CD4-positive, alpha-beta T cell treated with Interleukin-15 for 4 hours (primary cell): ENCODE measurements at regions not wholly inside any gene's neighbourhood (a gene's known extent, or its start where the extent isn't known, plus 50 kb on each side); places are given as distances from the start of the nearest gene placed in this dataset.
"Not testable (repeated sequence)": the region's sequence is repeated elsewhere in the genome, so short reads cannot be mapped to it uniquely, and the experiment has no call there.

Experiments used
- DNase-seq: peaks from one replicate; pipeline ENCODE4 v3.0.0-alpha.2; 2020; ENCODE audit warnings: low spot score

DNA sequence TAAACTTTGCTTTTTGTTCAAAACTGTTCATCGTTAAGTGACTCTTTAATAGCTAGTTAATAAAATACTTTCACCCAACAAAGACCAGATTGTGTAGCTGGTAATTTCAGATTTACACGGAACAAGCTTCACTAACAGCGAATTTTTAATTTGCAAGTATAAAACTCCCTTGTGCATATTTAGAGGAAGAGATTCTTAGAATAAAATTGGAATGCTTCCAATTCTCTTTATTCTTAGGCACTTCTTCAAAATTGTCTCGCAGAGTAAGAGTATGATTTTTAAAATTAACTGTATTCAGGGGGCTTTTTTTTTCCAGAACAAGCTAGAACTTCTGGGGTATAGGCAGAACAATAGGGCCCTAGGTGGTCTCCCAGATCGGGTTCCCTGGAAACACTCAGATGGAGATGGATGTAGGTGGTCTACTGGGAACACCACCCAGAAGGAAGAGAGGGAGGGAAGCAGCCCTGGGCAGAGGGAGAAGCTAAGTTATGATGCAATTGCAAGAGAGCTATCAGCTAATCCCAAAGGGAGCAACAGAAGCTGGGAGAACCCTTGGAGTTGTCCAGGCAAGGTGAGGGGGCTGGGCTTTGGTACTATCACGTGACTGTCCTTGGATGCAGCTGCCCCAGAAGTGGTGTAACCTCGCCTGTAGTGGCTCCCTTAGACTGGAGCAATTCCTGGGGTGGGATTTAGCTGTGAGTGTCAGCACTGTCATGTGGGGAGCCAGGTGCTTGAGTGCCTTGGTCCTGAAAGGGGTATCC lies 151.7 kb upstream of the ASB18 start:
- DNase-seq, result no peak

DNA sequence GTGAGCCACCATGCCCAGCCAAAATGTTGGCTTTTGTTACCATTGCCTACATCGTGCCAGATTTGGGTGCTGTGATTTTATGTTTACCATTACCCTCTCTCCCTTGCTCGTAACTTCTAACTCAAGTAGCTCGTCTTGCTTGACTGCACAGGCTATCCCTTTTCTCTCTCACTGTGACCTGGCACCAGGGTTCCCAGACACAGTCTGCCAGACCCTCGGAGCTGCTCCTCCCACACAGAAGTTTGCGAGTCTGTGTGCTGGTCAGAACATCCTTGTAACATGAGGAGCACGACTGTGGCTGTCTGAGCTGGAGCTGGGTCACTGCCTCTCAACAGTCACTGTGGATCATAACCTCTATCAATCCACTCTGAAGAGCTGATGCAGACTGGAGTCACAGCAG lies 152.5 kb upstream of the ACKR3 start:
- no peak for DNase-seq

DNA sequence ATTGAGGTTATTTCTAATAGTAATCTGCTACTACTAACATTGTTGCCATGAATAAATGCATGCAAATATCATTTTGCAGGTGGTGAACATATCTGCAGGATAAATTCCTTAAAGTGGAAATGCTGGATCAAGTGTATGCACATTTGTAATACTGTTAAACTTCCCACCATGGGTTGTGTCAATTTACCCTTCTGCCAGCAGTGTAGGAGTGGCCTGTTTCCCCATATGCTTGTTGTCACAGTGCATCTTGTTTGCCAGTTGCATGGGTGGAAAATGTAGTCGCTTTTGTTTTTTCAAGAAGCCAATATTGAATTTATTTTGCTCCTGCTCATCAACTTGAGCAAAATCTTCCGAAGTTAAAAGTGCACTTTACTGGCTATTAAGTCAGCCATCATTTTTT lies 139.0 kb upstream of the ACKR3 start:
- no peak for DNase-seq

DNA sequence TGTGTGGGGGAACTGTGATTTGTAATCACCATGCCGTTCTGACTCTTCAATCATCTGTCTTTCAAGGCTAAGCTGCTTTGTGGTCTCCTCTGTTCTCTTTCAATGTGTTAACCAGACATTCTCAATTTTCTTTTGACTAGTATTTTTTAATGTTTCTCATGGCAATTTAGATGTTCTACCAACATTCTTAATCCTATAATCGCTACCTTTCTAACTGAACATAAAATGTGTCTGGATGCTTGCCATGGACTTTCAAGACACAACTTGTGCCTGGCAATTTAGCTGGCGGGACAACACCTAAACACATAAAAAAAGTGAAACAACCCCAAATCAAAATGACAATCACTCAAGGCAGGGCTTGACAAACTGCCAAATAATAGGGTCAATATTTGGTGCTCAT lies 135.0 kb upstream of the ACKR3 start:
- DNase-seq, result no peak

DNA sequence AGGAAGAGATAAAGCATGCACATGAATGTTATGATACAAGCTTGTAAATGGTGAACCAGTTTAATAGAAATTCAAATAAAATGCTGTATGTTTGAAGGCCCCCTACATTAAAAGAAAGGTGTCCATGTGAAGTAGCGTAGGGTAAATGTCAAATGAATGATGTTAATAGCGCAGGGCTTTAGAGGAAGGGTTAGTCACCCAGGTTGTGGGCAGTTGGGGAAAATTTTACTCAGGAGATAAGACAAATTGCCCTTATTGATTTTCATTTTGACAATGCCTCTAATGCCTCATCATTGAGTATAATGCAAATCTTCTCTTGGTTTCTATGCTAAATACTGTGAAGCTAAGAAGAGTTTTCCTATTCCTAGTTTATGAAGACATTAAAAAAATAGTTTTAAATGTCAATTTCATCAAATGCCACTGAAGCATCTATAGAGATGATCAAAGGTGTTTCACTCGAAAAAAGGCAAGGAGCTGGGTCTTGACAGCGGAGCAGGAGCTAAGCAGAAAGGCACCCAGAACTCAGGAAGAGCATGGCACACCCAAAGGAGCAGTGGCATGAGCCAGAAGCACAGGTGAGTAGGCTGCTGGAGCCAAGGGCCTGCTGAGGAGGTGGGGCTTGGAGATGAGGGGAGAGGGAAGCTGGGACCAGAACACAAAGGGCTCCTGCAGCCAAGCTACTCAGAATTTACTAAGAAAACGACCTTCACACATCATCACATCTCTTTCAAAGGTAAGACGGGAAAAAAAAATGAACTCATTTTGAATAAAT lies 129.3 kb upstream of the ACKR3 start:
- no peak for DNase-seq

DNA sequence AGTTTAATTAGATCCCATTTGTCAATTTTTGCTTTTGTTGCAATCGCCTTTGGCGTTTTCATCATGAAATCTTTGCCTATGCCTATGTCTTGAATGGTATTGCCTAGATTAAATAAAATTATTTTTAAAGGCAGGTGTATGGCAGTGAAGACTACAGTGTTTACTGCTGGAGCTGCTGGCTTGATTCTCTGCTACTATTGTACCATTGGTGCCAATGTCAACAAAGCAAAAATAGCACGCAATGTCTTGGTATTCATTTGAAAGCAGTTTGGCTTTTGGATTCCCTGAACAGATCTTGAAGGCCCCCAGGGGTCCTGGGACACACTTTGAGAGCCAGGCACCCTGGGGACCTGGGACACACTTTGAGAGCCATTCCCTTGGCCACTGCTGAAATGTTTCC lies 125.4 kb upstream of the ACKR3 start:
- no peak for DNase-seq

DNA sequence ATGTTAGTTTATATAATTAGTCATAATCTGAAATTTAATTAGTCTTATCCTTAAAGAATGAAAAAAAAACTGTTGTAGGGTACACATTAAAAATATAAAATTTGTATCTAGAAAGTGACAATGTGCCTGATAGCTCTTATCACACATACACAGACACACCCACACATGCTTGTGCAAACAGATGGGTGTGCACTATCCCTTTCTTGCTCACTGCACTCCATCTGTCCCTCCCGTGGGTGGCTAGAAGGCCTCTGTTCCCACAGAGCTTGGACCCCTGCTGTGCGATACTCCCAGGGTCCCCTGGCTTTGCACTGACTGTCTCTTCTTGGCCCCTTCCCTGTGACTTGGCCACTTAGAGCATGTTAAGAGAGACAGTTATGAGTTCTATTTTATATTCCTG lies 123.9 kb upstream of the ACKR3 start:
- no peak for DNase-seq

DNA sequence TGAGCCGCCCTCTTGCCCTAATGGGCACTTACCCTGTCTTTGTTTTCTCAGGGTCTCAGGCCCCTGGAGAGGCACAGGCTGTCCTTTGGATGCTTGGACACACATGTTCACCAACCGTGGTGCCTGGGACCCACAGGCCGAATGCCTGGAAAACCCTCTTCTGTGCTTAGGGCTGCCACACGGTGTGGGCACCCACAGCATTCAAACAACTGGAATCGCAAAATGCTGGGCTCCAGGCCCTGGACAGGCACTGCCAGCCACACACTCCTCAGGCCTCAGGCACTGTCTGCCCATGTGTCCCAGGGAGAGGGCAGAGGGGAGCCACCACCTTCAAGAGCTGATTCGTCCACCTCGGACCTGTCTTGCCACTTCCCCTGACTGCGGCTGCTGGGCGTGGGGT lies 123.1 kb upstream of the ACKR3 start:
- no peak for DNase-seq

DNA sequence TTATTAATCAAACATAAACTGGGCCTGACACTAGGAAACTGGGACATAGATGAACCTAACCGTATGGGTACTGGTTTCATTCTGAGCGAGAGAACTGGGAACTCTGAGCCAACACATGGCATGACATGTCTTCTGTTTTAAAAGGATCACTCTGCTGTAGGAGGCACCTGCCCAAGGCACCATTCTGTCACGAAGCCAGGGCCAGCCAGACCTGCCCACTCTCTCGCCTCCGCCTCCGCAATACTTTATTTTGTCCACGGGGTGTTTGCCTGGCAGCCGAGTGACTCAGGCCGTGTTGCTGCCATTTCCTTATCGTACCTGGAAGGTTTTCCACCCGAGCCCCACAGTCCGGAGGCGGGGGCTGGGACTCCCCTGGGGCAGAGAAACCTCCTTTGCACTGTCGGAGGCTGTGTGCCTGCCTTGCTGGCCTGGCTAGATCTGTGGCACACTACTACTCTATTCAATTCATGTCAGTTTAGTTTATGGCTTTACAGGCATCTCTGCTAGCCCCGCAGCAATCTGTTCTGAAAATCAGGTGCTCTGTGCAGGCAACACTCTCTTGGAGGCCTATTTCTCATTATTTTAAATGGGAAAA lies 120.4 kb upstream of the ACKR3 start:
- DNase-seq, result no peak

DNA sequence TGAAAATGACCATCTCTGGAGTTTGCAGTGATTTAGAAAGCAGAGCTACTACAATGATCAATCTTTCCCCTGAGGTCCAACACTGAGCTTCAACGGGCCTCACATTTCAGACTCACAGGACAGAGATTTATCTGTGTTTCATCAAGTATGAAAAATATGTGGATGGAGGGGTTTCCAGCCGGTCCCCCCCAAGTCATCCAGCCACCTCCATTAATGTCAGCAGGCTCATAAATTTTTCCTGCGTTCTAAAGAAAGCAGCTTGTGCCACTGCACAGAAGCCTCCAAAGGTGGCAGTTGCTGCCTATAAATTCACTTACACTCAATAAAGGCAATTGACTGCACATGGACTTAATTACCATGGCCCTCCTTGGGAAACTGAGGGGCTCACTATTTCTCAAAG lies 117.4 kb upstream of the ACKR3 start:
- no peak for DNase-seq

DNA sequence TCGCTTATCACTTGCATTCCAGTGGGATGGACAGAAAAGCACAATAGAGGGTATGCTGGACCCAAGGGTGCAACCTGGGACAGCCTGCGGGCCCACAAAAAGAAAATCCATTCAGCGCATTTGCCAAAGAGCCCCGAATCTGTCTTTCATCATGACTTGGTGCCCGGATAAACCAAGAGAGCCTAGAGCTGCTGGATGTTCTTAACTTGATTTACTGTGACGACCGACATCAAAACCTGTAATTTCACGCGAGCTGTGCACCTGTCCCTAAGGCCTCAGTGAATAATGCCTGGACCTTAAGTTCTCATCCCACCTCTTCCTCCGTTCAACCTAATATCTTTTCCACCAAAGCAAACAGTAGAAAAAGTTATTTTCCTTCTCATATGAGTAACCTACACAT lies 115.5 kb upstream of the ACKR3 start:
- no peak for DNase-seq

DNA sequence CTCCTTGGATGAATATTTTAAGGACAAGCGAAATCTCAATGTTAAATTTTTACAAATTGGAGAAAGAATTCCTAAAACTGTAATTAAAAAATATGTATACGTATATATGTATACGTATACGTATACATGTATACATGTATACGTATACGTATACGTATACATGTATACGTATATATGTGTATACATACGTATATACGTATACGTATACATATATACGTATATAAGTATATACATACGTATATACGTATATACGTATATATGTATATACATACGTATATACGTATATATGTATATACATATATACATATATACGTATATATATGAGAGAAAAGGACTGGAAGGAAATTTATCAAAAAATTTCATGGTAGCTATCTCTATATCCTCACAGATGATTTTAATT lies 110.2 kb upstream of the ACKR3 start:
- no peak for DNase-seq

DNA sequence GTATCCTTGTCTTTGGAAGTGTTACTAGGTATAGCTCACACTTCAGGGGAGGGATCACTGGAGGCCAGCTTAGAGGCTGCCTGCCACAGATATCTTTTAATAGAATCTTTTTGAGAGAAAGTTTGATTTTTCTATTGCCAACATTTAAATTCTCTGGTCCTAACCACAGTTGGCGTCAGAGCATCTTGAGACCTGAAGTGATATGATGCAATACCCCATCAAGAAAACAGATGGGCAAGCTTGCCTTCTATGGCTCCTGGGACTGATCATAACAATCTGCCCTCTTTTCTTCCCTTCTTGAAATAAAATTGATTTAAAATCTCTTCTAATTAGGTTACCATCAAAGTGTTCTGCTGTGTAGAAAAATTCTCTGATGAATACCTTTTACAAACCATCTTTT lies 105.5 kb upstream of the ACKR3 start:
- DNase-seq, result no peak

DNA sequence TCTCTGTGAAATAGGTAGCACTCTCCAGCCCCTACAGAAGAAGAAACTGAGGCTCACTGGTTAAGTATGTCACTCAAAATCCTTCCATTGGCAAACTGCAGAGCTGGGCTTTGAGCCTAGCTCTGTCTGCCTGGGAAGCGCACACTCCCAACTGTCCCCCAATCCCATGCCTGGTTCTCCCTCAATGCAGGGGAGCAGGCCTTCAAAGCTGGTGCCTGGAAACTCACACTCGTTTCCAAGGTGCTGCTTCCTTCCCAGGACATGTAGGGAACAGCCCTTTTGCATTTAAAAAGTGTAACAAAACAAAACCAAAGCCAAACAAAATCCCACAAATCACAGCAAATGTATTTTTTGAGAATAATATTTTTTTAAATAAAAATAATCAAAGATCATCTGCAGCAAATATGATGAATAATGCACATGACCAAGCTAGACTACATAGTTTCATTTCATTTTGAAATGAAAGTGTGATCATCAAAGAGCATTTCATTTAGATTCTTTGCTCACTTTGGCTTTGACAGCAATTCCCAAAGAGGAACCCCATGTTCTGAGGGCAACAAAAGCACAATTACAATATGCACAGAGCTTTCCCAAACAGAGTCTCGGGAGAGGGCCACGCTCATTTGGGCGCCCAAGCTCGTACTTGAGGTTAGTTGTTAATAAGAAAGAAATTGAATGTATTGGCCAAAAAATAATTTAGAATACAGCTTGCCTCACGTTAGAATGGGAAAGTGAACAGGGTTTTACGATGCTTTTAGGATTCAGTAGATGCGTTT lies 96.7 kb upstream of the ACKR3 start:
- no peak for DNase-seq

DNA sequence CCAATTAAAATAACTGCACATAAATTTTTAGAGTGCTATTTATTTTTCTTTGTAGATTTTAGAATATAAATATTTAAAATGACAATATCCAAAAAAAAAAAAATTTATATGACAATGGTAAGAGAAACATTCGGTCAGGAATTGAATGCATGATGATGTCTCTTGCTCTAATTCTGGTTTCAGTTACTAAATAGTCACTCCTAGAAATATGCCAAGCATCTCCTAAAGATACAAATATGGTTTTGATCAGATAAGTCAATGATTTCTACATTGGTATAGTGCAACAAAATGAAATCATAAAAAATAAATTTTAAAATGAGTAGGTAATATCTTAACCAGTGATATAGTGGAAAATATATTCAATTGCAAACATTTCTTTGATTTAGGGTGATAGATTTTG lies 95.9 kb upstream of the ACKR3 start:
- DNase-seq, result no peak

DNA sequence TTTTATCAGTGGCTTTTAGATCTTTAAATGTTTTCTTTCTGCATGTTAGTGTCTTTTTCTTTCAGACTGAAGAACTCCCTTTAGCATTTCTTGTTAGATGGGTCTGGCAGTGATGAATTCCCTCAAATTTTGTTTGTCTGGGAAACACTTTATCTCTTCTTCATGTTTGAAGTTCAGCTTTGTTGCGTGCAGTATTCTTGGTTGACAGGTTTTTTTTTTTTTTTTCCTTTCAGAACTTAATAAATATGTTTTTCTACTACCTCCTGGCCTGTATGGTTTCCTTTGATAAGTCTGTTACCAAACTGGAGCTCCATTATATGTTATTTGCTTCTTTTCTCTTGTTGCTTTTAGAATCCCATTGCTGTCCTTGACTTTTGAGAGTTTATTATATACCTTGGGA lies 89.8 kb upstream of the ACKR3 start:
- no peak for DNase-seq

DNA sequence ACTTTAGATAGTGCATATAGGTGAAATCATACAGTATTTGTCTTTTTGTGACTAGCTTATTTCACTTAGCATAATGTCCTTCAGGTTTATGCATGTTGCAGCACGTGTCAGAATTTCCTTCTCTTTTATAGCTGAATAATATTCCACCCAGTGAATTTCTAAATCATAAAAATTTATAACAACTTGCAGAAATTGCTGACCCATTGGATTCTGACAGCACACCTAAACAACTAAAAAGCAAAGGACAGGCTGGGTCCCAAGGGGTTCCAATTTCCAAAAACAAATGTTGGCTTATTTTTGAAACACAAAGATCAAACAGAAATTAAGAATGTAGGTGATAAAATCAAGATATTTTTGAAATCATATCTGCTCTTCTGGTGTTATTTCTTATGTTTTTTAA lies 86.5 kb upstream of the ACKR3 start:
- no peak for DNase-seq

DNA sequence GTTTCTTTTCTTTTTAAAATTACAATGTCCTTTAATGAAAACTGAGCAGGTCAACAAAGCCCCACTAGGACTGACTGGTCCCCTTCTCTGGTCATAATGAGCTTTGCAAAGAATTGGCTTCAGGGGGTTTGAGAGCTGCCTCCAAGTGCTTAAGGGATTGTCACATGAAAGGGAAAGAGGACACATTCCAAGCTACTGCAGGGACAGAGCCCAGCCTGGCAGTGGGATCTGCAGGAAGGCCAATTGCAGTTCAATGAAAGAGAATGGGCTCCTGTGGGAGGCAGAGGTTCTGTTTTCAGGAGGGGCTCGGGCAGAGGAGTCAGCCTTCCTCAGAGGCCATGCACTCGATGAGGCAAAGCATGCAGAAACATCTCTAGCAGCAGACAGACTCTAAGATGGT lies 84.1 kb upstream of the ACKR3 start:
- DNase-seq, result no peak

DNA sequence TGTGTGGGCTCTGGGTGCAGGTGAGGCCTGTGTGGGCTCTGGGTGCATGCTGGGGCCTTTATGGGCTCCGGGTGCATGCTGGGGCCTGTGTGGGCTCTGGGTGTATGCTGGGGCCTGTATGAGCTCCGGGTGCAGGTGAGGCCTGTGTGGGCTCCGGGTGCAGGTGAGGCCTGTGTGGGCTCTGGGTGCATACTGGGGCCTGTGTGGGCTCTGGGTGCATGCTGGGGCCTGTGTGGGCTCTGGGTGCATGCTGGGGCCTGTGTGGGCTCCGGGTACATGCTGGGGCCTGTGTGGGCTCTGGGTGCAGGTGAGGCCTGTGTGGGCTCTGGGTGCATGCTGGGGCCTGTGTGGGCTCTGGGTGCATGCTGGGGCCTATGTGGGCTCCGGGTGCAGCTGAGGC lies 80.5 kb upstream of the ACKR3 start:
- not testable (repeated sequence) for DNase-seq

DNA sequence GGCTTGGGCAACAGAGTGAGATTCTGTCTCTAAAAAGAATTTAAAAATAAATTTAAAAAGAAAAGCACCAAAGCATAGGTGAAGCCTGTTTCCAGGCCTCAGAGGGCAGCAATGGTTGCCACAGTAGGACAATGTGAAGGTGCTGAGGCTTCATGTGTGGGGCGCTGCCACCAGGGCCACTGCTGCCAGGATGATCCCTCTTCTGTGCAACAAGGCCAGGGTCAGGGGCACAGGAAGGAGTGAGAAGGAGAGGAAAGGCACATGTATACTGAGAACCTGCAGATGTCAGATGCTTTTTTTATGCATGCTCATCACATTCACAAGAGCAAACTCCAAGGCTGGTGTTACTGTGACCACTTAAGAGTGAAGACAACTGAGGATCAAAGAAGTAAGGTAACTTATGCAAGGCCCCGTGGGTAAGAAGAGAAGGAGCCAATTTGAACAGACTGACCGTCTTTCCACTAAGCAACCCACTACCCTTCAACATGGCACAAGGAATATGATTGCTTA lies 79.7 kb upstream of the ACKR3 start:
- DNase-seq, result no peak

DNA sequence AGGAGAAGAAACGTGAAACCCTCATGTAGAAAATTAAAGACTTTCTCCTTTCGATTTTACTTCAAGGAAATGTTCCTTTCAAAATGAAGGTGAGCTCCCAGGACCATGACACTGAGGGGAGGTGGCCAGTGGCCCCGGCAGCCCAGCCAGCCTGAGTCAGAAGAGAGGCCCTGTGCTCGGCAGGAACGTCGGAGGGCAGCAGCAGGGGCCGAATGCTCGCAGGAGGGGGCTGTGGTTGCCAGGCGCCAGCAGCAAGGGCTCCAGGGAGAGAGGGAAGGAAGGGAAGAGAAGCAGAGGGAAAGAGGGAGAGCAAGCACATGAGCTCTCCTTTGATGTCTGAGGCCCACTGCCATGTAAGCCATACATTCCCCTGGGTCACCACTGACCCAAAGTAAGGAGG lies 73.3 kb upstream of the ACKR3 start:
- DNase-seq, result no peak

DNA sequence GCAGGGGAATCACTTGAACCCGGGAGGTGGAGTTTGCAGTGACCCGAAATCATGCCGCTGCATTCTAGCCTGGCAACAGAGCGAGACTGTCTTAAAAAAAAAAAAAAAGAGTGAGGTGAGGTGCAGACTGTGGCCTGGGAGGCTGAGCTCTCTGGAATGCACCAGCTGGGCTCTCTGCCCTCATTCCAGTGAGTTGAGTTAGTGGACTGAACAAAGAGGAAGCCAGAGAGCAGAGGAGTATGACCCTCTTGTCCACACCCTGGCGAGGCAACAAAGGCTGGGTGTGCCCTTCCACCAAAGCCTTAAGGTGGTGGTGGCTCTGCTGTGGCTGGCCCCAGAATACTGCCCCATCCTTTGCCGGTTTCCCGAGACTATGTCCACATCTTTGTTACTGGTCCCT lies 71.3 kb upstream of the ACKR3 start:
- DNase-seq, result no peak
